EH (cell line): ENCODE measurements at regions not wholly inside any gene's neighbourhood (a gene's known extent, or its start where the extent isn't known, plus 50 kb on each side); places are given as distances from the start of the nearest gene placed in this dataset.

ENCODE experiments used
- DNase-seq: peaks from one replicate; pipeline ENCODE4 v3.0.0-alpha.2; 2015; ENCODE audit warnings: low read depth

DNA sequence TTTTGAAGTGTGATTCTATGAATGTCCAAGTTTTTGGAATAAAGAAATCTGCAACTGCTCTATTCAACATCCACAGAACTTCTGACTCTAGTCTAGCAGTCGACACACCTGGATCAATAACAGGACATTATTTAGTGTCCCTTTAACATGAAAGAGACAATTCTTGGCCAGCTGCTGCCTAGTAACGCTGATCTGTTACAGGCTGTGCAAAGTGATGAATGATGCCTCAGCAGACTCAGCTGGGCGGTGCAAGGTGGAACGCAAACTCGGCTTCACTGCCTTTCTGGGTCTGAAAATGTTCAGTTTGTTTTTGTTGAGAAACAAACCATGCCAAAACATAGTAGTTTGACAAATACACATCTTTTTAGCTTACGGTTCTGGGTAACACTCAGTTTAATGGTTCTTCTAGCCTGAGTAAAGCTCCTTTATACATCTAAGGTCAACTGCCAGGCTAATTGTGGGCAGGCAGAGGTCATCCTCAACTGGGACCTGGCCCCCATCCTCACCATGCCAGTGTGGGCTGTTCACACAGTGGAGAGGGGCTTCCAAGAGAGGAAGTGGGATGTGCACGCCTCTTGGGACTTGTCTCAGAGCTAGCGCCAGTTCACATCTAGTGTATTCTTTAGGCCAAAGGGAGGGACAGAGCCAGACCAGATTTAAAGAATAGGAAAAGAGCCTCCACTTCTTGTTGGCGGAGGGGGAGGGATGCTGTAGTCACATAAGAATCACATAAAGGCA is 879.7 kb downstream of the QKI start:
- no peak for DNase-seq

DNA sequence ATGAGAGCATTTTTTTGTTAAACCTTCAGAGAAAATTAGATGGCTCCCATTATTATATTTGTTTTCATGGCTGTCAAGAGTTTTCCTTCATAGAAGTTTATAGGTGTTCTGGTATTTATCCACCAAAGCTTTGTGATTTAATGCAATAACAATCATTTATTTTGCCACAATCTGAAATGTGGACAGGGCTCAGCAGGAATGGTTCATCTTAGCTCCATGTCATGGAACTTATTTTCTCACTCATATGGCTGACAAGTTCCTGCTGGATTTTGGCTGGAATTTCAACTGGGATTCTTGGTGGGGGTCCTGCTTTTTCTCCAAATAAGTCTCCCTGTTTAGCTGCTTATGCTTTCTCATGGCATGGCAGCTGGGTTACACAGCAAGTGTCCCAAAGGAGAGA is 876.7 kb downstream of the QKI start:
- no peak for DNase-seq

DNA sequence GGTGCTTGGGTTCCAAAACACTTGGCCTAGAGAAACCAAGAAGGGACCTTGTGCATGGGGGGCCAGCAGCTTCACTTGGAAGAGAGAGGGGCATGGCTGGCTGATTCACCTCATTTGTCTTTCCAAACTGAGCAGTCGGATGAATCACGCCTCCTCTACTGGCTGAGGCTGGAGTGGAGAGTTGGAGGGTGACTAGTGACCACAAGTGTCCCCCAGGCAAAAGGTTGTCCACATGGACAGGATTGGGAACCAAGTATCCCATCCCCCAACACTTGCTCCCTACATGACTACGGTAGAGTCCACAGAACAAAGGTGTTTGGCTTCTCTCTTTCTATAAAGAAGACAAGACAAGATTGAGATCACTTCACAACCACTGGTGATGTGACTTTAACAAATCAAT is 875.6 kb downstream of the QKI start:
- no peak for DNase-seq

DNA sequence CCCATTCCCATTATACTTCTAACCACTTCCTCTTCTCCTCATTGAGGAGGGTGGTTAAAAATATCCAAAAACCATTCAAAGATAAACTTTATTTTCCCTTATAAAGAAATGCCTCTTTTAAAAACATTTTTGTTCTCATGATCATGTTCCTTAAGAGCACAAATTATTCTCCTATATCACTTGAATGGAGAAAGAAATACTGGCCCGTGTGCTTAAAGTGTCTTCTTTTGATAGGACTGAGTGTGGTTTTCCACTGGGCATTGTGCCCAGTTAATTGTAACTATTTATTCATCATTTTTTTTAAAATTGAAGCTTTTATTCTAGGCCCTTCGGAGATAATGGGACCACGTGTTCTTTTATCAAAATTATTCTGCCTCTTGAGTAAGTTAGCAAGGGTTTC is 871.5 kb downstream of the QKI start:
- DNase-seq: no peak

DNA sequence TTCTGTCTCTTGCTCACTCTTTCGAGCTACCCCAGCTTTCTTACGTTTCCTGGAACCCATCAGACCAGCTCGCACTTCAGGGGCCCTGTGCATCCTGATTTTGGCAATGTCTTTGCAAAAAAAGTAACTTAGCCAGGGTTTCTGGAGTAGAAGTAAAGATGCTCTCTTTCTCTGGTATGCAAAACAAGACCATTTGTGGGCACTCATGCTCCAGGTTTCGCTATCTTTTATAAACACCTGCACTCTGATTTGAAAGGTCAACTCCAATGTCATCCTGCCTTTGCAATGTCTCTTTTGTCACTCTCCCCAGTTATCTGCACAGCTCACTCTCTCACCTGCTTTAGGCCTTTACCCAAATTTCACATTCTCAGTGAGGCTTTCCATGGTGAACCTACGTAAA is 869.1 kb downstream of the QKI start:
- no peak for DNase-seq

DNA sequence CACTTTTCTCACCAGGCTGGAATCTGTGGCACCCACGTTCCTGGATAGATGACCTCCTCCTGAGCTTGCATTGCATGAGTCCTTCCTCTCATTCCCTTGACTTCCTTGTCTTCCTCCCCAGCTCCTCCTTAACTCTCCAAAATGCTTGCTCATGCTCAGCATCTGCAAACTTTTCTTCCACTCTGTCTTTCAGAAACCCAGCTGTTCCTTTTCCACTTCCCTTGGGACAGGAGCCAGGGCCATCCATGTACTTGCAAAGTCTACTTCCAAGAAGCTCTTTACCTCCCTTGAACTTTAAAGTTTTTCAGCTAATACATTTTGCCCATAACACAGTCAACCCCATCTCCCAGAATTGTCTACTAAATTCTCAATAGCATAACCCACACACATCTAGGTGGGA is 861.7 kb downstream of the QKI start:
- no peak for DNase-seq

DNA sequence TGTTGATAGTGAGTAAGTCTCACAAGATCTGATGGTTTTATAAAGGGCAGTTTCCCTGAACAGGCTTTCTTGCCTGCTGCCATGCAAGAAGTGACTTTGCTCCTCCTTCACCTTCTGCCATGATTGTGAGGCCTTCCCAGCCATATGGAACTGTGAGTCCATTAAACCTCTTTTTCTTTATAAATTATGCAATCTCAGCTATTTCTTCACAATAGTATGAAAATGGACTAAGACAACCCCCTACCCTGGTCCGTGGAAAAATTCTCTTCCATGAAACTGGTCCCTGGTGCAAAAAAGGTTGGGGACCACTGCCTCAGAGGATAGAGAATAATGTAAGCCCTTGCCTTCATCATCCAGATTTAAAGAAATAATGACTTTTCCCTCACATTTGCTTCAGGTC is 861.3 kb downstream of the QKI start:
- DNase-seq: no peak

DNA sequence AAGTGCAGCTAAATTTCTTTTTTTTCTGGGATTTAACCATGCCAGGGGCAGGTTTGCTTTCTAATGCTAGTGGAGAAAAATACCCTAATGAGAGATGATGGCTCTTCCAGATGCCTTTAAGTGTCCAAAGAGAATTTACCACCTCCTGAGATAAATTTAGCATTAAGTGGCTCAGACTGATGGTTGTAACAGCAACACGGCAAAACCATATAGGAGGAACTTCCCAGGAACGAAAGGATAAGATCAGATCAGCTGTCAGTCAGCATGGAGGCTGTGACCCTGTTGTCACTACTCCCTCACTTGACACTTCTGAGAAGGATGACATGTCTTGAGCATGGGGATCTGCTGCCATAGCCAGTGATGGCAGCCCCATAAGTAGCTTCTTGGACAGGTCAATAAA is 860.0 kb downstream of the QKI start:
- DNase-seq: no peak

DNA sequence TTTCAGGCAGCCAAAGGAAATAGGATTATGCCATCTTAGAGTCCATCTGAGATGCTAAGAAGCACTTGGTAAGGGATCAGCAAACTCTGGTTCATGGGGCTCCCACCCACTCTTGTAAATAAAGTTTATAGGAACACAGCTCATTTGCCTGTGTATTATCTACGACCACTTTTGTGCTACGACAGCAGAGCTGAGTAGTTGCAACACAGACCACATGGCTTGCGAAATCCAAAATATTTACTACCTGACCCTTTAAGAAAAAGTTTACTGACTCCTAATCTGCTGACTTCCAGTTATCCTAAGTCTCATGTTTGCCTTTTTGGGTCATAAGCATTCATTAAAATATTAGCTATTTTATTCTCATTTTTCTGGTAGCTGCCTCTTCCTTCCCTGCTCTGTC is 859.0 kb downstream of the QKI start:
- no peak for DNase-seq

DNA sequence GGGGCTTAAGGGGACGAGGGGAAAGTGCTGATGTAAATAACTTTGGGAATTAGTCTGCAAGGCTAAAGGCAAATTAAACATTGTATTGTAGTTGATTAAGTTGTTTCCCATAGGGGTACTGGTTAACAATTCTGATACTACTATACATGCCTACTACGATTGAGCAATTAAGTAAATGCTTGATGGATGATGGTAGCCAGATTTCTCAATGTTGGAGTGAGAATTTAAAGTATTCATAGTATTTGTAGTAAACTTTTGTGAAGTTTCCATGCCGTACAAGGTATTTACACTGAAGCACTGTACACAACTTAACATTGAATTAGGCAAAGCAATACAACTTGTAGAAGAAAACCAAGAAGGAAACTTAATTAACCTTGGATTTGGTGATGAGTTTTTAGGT is 852.3 kb downstream of the QKI start:
- DNase-seq: no peak

DNA sequence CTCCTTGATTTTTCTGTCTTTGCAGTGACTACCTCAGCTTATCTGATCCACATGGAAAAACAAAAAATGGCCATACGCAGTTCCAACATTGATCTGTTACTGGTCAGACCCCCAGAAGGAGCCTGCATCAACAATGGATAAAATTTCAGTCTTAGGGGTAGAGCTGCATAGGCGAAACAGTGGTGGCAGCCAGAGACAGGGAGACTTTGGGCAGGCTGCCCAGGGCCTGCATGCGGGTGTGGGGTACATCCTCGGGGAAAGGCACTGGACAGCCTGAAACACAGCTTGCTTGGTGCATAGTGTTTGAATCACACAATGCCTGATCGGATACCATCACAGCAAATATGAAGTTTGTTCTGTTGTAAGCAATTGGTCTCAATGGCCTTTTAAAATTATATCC is 847.8 kb downstream of the QKI start:
- no peak for DNase-seq

DNA sequence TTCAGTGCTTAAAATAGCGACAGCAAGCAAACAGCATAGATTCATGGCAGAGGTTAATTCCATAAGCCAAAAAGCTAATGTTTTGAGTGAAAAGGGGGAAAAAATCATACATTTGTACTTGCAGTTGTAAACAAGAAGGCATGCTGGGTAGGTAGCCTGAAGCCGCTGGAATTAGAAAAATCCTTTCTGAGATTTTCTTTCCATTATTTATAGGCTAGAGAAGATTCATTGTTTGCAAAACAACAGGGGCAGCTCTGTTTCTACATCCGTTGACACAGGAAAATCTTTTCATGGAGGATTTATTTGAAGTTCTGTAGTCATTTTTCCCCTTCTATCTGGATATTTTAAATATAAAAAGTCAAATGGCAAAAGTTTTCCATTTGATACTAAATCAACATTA is 843.9 kb downstream of the QKI start:
- DNase-seq: no peak

DNA sequence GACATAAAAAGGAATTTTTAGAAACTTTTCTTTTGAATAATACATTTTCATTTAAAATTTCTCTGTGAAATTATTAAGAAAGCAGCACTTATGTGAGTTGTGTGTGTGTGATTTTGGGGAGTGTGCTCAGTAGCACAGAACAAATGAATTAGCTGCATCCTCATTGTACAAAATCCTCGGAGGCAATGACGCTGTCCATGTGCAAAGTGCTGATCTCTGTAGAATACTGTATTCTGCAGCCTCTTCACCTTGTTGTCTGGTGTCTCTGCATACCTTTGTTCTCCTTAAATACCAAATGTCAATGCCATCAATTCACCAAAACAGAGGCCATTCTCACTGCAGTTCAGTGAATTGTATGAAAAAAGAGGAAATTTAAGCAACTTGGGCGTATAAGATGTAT is 838.4 kb downstream of the QKI start:
- DNase-seq: no peak

DNA sequence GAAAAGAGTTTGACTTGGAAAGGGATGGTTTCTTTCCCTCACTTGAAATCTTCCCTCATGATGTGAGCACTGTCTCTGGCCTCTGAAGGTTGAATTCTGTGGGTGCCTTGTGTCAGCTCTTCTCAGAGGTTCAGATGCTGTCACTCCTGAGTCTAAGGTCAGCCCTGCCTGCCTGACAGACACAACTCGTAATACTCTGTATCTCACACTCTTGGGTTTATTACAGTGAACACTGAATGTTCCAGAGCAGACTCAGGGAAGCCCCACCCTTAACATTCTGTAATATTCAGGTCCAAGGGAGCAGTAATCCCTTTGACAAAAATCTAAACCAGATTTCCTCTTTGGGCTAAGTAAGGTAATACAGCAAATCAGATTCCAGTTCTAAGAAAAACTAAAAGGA is 837.8 kb downstream of the QKI start:
- no peak for DNase-seq

DNA sequence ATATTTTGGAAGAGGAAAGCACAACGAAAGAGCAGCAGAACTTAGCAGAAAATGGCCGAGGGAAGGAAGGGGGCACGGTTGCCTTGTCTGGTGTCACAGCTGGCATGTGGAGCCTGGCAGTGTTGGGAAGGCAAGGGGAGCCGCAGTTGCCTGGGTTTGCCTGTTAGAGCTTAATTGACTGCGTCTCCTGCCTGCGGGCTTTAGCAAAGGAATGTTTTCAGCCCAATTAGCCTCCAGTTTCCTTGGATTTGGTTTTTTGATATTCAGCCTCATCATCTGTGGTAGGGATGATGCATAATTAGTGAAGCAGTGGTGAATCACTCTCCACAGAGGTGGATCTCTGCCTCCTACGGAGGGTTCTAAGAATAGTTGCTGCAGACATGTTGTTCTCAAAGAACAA is 832.6 kb downstream of the QKI start:
- no peak for DNase-seq

DNA sequence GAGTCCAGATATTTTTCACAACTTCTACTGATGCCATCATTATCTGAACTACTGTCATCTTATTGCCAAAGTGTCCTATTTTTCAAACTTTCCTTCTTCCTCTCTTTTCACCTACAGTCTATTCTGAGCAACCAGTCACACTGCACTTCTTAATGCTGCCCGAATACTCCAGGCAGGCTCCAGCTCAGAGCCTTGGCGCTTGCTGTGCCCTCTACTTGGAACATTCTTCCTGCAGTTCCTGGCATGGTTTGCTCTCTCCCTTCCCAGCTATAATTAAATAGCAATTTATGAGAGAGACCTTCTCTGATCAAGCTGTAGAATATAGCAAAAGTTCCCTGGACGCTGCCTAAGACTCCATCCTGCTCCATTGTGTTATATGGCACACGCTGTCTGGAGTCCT is 831.6 kb downstream of the QKI start:
- no peak for DNase-seq

DNA sequence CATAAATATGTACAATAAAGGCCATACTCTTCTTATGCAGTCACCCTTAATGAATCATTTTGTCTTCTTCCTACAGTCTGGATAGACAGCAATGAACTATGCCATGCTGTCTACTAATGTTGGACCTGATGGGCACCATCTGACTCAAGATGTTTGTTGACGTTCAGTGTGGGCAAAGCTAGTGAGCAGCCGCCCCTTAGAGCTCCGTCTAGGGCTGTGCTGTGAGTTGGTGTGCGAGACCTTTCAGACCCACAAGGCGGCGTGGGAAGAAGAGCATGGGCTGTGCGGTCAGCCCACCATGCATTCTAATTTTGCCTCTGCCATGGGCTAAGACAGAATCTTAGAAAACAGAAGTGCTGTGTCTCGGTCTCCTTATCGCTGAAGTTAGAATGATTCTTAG is 829.4 kb downstream of the QKI start:
- no peak for DNase-seq

DNA sequence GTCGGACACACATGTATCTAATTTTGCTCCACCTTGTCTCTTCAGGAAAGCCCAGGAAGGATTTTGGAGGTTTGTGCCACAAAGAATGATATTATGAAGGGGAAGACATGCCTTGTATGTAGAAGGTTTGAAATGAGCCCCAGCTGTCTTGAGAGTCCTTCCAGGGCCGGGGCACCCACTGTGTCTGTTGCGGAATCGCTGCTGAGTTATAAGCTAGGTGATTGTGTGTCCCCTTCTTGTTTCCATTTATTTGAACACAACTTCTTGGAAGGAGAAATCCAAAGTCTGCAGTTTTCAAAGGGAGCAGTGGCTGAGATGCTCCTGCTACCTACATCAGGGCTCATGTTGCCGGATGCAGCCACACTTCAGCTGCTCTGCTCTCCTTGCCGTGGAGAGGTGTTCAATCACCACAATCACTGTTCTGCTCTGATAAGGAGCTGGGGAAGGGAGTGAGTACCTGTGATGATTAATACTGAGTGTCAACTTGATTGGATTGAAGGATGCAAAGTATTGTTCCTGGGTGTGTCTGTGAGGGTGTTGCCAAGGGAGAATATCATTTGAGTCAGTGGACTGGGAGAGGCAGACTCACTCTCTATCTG is 828.6 kb downstream of the QKI start:
- DNase-seq: no peak

DNA sequence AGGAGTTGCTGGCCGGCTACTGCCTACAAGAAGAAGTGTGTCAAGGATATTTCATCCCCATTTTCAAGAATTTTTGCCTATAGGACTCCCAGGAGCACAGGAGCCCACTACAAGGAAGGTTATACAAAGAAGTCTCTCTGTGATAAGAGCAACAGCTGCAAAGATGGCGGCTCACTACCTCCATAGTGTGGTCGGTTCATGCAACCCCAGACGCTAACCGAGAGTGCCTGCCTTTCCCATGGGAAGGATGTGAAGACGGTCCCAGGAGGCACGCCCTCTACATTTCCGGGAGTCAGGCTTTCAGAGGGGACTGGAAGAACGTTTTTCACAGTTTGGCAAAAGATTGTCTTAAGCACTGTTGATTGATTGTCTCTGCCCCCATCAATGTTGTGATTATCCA is 816.3 kb downstream of the QKI start:
- no peak for DNase-seq

DNA sequence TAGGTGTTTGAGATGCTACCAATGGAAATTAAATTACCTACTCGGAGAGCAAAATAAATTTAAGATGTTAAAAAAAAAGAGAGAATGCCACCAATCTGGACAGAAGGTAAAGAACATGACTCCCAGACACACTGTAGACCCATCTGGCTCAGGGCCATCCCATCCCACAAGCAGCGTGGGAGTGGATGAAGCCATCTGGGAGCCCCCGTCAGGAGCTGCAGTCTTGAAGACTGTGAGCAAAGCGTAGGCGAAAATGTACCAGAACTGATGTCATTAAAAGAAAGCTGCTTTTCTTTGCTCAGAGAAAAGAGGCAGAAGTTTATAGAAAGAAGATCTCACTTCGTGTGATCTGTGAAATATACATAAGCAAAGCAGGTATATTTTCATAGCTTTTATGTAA is 815.7 kb downstream of the QKI start:
- no peak for DNase-seq

DNA sequence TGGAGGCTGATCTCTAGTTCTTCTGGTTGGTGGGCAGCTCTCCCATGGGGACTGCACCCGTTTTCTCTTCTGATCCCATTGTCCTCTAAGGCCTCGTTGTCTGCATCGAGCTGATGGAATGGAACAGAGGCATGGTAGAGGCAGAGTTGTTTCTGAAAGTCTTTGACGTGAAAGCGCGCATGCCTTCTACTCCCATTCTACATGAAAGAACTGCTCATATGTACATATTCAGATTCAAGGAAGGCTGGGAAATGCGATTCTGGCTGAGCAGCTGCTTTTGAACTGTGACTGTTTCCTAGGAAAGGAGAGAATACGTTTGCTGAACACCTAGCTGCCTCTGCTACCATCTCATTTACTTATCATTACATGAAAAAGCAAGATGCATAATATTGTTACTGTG is 815.2 kb downstream of the QKI start:
- no peak for DNase-seq

DNA sequence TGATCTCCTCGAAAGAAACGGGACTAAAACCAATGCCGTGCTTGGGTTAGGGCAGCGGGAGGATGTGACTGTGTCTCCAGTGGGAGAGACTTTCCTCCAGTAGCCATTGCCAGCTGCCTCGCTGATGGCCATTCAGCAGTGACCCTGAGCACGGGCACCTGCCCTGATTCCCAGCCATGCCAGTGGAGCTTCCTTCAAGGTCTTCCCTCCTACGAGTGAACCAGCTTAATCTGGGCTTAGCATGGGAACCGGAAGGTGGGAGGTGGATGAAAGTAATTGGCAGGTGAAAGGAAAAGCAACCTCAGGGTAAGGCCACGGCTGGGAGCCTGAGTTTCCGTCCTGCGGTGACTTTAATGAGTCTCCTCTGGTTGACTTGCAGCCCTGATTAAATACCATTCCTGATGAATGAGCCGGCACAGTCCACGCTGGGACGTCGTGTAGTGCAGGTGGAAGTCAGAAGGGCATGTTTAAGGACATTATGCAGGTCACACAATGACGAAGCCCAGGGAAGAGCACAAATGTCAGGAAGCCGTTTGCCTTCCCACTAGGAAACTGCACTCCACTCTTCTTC is 813.5 kb downstream of the QKI start:
- no peak for DNase-seq

DNA sequence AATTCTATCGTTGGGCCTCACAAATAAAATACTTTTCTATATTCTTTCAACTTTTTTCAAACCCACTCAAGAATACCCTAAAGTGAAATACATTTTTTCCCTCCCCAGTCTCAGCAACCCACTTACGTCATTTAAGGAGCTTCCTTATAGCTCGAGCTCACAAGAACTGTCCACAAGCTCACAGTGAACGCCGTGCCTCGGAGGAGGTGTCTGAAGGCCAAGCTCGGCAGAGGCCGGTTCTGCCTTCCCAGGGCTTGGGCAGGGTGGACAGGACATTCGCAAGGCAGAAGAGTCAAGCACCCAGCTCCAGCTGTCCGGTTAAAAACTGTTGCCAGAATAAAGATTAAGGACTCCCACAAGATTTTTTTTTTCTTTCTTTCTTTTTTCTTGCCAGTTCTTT is 802.3 kb downstream of the QKI start:
- no peak for DNase-seq

DNA sequence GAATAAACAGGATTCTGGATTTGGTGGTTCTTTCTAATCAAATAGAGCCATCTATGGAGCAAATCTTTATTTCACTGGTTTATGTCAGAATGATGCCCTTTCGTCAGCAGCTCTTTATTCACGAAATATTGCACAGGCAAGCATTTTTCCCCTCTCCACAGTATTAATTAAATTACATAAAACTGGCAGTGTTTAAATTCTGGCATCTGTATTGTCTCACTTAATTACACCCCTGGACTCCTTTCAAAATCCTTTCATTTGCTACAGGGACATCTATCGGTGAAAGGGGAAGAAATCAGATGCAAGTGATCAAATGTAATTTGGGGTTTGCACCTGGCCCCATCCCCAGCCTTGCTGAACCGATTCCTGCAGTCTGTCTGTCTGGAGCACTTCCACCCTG is 801.9 kb downstream of the QKI start:
- no peak for DNase-seq
